HFFc6 (cell line): ENCODE measurements at regions not wholly inside any gene's neighbourhood (a gene's known extent, or its start where the extent isn't known, plus 50 kb on each side); places are given as distances from the start of the nearest gene placed in this dataset.

ENCODE experiments used
- DNase-seq: peaks from one replicate; pipeline ENCODE4 v3.0.0-alpha.2; 2018
- H3K27ac Mint-ChIP-seq: 2 replicates; pipeline ENCODE4 v1.8.0; 2020; ENCODE audit warnings: mild to moderate bottlenecking, mixed read lengths
- H3K27me3 Mint-ChIP-seq: 2 replicates; pipeline ENCODE4 v1.8.0; 2021; ENCODE audit warnings: mild to moderate bottlenecking, moderate library complexity, mixed read lengths; ENCODE audit not compliant: insufficient read depth
- H3K36me3 Mint-ChIP-seq: 2 replicates; pipeline ENCODE4 v1.8.0; 2021; ENCODE audit warnings: low read depth, mixed read lengths
- H3K4me1 Mint-ChIP-seq: 2 replicates; pipeline ENCODE4 v1.8.0; 2020; ENCODE audit warnings: low read depth, mixed read lengths
- H3K4me3 Mint-ChIP-seq: 2 replicates; pipeline ENCODE4 v1.8.0; 2020; ENCODE audit warnings: mild to moderate bottlenecking, moderate library complexity, mixed read lengths
- H3K9me3 Mint-ChIP-seq: 2 replicates; pipeline ENCODE4 v1.8.0; 2020; ENCODE audit warnings: mild to moderate bottlenecking, mixed read lengths
- TF ChIP-seq, protein P1 (sequence below): fragments of 200-600 bp; sonication (generic); IDR thresholded peaks from 2 replicates; pipeline ENCODE4 v1.5.0; 2021; ENCODE audit warnings: antibody characterized with exemption, mild to moderate bottlenecking

DNA sequence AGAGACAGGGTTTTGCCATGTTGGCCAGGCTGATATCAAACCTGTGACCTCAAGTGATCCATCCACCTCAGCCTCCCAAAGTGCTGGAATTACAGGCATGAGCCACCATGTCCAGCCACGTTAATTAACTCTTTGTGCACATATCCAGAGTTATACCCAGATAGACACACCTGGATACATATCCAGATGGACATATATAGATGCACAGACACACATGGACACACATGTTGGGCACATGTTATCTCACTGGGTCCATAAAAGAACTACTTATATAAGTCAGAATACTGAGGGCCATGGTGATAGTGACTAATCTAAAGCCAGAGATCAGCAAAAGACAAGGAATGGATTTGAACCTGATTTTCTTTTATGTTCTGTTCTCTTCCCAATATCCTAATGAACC is 158.6 kb downstream of the IRS1 start:
- Mint-ChIP-seq H3K4me3 (no peak overlapping the region), H3K4me1 (peaks cover 48% of the 10 kb centered on the region)

DNA sequence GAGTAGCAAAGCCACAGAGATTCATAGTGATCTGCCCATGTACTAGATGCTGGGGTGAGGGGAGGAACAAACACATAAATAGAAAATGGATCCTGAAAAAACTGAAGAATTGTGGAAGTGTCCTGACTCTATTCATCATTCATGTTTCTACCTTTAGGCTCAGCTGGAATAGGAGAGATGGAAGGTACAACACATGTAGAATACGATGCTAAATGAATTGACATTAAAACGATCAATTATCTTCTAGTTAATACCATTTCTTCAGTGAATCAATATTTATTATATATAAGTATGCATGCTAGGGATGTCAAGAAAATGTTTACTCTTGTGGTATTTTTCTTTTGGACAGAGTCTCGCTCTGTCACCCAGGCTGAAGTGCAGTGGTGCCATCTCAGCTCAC is 159.1 kb downstream of the IRS1 start:
- Mint-ChIP-seq H3K36me3 (peaks cover 12% of the 10 kb centered on the region), H3K4me3 (no peak overlapping the region), H3K9me3 (peaks cover 12% of the 10 kb centered on the region), H3K27ac (no peak overlapping the region), H3K4me1 (peaks cover 43% of the 10 kb centered on the region), H3K27me3 (no peaks in the 10 kb centered on the region)
- DNase-seq, result no peak
- TF ChIP-seq, protein P1, sequence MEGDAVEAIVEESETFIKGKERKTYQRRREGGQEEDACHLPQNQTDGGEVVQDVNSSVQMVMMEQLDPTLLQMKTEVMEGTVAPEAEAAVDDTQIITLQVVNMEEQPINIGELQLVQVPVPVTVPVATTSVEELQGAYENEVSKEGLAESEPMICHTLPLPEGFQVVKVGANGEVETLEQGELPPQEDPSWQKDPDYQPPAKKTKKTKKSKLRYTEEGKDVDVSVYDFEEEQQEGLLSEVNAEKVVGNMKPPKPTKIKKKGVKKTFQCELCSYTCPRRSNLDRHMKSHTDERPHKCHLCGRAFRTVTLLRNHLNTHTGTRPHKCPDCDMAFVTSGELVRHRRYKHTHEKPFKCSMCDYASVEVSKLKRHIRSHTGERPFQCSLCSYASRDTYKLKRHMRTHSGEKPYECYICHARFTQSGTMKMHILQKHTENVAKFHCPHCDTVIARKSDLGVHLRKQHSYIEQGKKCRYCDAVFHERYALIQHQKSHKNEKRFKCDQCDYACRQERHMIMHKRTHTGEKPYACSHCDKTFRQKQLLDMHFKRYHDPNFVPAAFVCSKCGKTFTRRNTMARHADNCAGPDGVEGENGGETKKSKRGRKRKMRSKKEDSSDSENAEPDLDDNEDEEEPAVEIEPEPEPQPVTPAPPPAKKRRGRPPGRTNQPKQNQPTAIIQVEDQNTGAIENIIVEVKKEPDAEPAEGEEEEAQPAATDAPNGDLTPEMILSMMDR, result no peak

More for the DNA sequence above, 158.6 kb downstream of the IRS1 start:
- Mint-ChIP-seq H3K36me3 (peaks cover 12% of the 10 kb centered on the region), H3K27me3 (no peaks in the 10 kb centered on the region), H3K9me3 (peaks cover 12% of the 10 kb centered on the region), H3K27ac (no peak overlapping the region)
- DNase-seq, result no peak
- TF ChIP-seq, protein P1, result no peak

DNA sequence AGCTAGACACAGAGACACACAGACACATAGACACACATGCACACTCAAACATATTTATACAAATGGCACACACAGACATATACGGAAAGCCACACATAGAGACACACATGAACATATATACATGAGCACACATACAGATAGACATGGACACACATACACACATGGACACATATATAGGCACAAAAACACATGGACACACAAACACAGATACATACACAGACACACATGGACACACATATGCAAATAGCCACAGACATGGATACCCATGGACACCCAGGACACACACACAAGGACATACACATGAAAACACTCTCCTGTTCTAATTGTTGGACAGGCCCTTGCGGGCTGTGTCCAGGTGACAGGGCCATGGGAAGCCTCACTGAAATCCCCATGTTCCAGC is 160.1 kb downstream of the IRS1 start:
- H3K27ac Mint-ChIP-seq, result no peak overlapping the region
- no peak overlapping the region for H3K4me3 Mint-ChIP-seq
- TF ChIP-seq, protein P1, result no peak
- no peak for DNase-seq
- peaks cover 12% of the 10 kb centered on the region for H3K36me3 Mint-ChIP-seq
- peaks cover 33% of the 10 kb centered on the region for H3K4me1 Mint-ChIP-seq
- no peaks in the 10 kb centered on the region for H3K27me3 Mint-ChIP-seq
- peaks cover 12% of the 10 kb centered on the region for H3K9me3 Mint-ChIP-seq

DNA sequence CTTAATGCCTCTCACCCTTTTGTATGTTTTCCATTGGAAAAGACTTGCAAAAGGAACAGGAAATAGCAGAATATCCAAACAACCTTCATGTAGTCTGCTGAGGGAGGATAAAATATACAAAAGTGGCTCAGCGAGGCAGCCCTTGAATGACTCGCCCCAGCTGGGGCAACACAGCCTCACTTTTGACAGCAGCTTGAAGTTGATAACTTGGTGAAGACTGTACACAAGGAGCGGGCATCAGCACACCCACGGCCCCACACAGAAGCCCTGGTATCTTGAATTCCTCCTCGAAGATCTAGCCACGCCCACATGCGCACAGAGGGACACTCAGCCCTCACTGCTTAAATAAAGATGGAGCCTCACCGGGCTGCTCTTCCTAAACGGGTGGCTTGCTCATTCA is 161.0 kb downstream of the IRS1 start:
- H3K9me3 Mint-ChIP-seq, result peaks cover 12% of the 10 kb centered on the region
- peaks cover 23% of the 10 kb centered on the region for H3K4me1 Mint-ChIP-seq
- peaks cover 12% of the 10 kb centered on the region for H3K36me3 Mint-ChIP-seq
- H3K27ac Mint-ChIP-seq, result no peak overlapping the region
- DNase-seq, result no peak
- TF ChIP-seq, protein P1, result no peak
- H3K4me3 Mint-ChIP-seq, result no peak overlapping the region
- H3K27me3 Mint-ChIP-seq, result no peaks in the 10 kb centered on the region

DNA sequence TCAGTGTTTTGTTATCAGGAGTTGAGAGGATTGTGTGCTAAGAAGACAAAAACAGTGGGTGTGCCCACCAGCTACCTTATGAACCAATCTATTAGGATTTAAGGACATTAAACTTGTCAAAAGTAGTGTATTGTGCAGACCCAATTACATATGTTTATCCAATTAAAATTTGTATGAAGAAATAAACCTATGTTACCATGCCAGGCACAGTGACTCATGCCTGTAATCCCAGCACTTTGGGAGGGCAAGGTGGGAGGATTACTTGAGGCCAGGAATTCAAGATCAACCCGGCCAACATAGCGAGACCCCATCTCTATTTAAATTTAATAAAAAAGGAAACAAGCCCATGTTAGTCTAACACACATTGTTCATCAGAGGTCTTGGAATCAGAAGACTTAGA is 162.2 kb downstream of the IRS1 start:
- DNase-seq, result no peak
- H3K36me3 Mint-ChIP-seq, result peaks cover 12% of the 10 kb centered on the region
- H3K27ac Mint-ChIP-seq, result no peak overlapping the region

More for the DNA sequence above, 162.2 kb downstream of the IRS1 start:
- no peak overlapping the region for H3K4me3 Mint-ChIP-seq
- peaks cover 14% of the 10 kb centered on the region for H3K4me1 Mint-ChIP-seq
- H3K27me3 Mint-ChIP-seq, result no peaks in the 10 kb centered on the region
- TF ChIP-seq, protein P1, result no peak
- H3K9me3 Mint-ChIP-seq, result peaks cover 12% of the 10 kb centered on the region
